ENCODE measurements at regions not wholly inside any gene's neighbourhood (a gene's known extent, or its start where the extent isn't known, plus 50 kb on each side); places are given as distances from the start of the nearest gene placed in this dataset.

DNA sequence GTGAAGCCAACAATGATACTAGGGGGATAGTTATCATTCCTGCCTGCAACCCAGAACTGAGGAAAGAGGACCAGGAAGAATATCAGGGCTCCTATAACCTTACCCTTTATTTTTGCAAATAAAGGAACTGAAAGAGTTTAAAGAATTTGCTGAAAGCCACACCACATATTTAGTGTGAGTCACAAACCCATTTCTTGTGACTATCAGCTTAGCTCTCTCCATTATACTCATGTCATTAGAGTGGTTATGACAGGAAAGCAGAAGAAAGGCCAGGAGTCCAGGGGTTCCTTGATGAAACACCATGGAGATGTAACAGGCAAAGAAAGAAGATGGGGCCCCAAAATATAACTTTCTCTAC is 141.1 kb upstream of the SAMSN1 start:
- no peak for DNase-seq (ENCODE audit: low spot score)
- TF ChIP-seq, protein P1, sequence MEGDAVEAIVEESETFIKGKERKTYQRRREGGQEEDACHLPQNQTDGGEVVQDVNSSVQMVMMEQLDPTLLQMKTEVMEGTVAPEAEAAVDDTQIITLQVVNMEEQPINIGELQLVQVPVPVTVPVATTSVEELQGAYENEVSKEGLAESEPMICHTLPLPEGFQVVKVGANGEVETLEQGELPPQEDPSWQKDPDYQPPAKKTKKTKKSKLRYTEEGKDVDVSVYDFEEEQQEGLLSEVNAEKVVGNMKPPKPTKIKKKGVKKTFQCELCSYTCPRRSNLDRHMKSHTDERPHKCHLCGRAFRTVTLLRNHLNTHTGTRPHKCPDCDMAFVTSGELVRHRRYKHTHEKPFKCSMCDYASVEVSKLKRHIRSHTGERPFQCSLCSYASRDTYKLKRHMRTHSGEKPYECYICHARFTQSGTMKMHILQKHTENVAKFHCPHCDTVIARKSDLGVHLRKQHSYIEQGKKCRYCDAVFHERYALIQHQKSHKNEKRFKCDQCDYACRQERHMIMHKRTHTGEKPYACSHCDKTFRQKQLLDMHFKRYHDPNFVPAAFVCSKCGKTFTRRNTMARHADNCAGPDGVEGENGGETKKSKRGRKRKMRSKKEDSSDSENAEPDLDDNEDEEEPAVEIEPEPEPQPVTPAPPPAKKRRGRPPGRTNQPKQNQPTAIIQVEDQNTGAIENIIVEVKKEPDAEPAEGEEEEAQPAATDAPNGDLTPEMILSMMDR (IDR thresholded peaks at IDR 0.05): no peak
- Histone ChIP-seq H3K4me3 (no peak overlapping the region), H3K27ac (no peak overlapping the region)

GRCh38 chr21:14686466-14687267 is 140.6 kb upstream of the SAMSN1 start:
- no peak overlapping the region for H3K4me3 ChIP-seq
- H3K27ac ChIP-seq: no peak overlapping the region
- TF ChIP-seq, protein P1 (IDR thresholded peaks at IDR 0.05): no peak
- no peak for DNase-seq (ENCODE audit: low spot score)

GRCh38 chr21:14685568-14685967 is 139.5 kb upstream of the SAMSN1 start:
- Histone ChIP-seq H3K27ac (peak overlapping the region in 1 of 2 donors; percentile 52), H3K4me3 (no peak overlapping the region)
- TF ChIP-seq, protein P1 (IDR thresholded peaks at IDR 0.05): no peak
- no peak for DNase-seq (ENCODE audit: low spot score)

GRCh38 chr21:14684071-14684470 is 138.0 kb upstream of the SAMSN1 start:
- no peak for DNase-seq (ENCODE audit: low spot score)

DNA sequence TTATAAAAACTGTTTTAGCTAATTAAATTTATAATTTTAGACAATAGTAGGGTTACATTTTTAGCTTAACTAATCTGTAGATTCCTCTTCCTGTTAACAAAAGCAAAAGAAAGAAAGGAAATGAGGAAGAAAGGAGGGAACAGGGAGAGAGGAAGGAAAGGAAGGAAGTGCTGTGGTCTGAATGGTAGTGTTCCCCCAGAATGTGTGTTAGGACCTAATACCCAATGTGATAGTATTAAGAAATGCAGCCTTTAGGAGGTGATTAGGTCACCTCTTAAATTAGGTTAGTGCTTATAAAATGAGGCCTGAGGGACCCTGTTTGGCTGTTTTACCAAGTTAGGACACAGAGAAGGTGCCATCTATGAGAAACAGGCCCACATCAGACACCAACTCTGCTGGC is 136.9 kb upstream of the SAMSN1 start:
- no peak overlapping the region for H3K4me3 ChIP-seq
- H3K27ac ChIP-seq: no peak overlapping the region
- TF ChIP-seq, protein P1 (IDR thresholded peaks at IDR 0.05): no peak
- DNase-seq (ENCODE audit: low spot score): no peak

More at GRCh38 chr21:14684071-14684470, 138.0 kb upstream of the SAMSN1 start:
- H3K27ac ChIP-seq: no peak overlapping the region
- TF ChIP-seq, protein P1 (IDR thresholded peaks at IDR 0.05): no peak
- no peak overlapping the region for H3K4me3 ChIP-seq

- Histone ChIP-seq H3K27ac (no peak overlapping the region), H3K4me3 (no peak overlapping the region)
- DNase-seq (ENCODE audit: low spot score): no peak
- TF ChIP-seq, protein P1 (IDR thresholded peaks at IDR 0.05): no peak
Observed at GRCh38 chr21:14678973-14679574, 133.0 kb upstream of the SAMSN1 start.

Data from coronary artery (tissue), 2 donors.